ENCODE measurements at regions not wholly inside any gene's neighbourhood (a gene's known extent, or its start where the extent isn't known, plus 50 kb on each side); places are given as distances from the start of the nearest gene placed in this dataset.
A peak's percentile ranks its signal among the peaks of the same experiment; 100 is the strongest.
"Not testable (repeated sequence)": the region's sequence is repeated elsewhere in the genome, so short reads cannot be mapped to it uniquely, and the experiment has no call there.

- no peak for DNase-seq
These were observed 93.7 kb upstream of the SRSF6 start for GRCh38 chr20:43364001-43364400.

- DNase-seq: no peak
These were observed 94.2 kb upstream of the SRSF6 start for GRCh38 chr20:43363506-43363905.

DNA sequence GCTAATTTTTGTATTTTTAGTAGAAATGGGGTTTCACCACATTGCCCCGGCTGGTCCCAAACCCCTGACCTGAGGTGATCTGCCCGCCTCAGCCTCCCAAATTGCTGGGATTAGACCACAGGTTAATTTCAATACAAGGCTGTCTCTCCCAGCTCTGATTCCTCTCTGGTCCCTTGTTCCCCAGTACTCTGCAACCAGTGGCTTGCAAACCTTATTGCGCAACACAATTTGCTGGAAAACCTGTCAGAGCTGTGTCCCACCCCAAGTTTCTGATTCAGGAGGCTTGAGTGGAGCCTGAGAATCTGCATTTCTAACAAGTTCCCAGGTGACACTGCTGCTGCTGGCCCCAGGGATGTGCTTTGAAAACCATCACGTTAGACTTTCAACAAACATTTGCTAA, 96.2 kb upstream of the SRSF6 start:
- no peak for DNase-seq

DNA sequence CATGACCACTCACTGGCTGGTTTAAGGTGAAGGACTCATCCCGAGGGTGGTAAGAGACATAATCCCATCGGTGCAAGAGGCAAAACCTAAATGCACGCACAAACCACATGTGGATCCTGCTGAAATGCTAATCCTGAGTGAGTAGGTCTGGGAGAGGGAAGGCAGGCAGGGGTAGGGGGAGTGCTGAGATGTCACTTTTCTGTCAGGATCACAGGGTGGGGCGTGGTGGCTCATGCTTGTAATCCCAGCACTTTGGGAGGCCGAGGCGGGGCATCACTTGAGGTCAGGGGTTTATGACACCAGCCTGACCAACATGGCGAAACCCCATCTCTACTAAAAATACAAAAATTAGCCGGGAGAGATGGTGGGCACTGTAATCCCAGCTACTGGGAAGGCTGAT, 97.7 kb upstream of the SRSF6 start:
- no peak for DNase-seq

- DNase-seq: no peak
These were observed 98.9 kb upstream of the SRSF6 start for GRCh38 chr20:43358811-43359210.

DNA sequence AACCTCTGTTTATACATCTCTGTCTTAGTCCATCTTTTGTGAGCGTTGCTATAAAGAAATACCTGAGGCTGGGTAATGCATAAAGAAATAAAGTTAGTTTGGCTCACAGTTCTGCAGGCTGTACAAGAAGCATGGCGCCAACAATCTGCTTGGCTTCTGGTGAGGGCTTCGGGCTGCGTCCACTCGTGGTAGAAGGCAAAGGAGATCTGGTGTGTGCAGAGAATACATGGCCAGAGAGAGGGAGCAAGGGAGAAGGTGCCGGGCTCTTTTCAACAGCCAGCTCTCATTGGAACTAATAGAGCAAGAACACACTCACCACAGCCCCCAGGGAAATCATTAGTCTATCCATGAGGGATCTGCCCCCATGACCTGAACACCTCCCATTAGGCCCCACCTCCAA, 100.3 kb upstream of the SRSF6 start:
- DNase-seq: no peak

DNA sequence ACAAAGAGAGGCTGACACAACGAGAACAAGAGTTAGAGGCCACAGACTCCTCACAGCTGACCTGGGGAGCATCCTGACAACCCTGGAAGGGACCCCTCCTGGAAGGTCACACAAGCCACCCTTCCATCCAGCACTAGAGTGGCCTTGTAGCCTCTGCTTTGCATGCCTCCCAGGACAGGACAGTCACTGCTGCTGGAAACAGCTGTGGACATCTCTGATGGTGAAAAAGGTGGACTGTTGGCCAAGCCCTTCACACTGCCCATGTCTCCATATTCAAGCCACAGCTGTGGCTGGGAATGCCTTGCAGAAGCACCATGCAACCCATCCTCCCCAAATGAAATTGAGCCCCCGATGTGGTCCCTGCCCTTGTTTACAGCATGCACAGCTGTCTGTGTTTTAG, 102.1 kb upstream of the SRSF6 start:
- DNase-seq: no peak

DNA sequence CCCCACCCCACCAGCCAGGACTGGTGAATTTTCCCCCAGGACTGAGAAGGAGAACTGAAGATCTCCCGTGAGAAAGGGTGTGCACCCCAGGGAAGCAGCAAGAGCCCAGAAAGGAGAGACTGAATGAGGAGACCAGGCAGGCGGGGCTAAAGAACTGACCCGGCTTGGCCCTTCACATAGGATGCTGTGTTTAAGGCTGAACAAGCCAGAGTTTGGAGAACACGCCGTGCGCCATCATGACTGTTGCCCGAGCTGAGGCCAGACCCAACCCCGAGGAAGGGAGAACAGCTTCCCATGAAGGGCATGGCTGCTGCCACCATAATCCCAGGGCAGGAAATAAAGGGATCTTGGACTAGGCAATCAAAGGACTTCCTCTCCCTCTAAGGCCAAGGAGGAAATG, 104.7 kb upstream of the SRSF6 start:
- DNase-seq: no peak

GRCh38 chr20:43350694-43351093, 107.0 kb upstream of the SRSF6 start:
- not testable (repeated sequence) for DNase-seq

DNA sequence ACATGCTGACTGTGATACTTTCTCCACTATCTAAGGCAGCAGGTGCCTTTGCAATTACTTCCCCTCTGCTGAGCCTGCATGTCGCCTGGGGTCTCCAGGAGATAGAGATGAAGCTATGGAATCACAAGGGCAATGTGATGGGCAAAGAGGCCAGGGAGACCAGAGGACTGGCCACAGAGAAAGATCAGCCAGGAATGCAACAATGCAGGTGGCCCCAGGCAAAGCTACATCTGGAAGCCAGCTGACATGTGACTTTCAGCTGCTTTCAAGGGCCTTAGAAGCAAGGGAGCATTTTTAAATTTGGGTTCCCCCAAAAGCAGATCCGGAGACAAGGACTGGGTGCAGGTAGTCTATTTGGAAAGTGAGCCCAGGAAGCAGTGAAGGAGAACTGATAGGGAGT, 107.9 kb upstream of the SRSF6 start:
- no peak for DNase-seq

- DNase-seq: not testable (repeated sequence)
These were observed 109.9 kb upstream of the SRSF6 start for GRCh38 chr20:43347839-43348238.

GRCh38 chr20:43345676-43346075, 112.0 kb upstream of the SRSF6 start:
- no peak for DNase-seq

DNA sequence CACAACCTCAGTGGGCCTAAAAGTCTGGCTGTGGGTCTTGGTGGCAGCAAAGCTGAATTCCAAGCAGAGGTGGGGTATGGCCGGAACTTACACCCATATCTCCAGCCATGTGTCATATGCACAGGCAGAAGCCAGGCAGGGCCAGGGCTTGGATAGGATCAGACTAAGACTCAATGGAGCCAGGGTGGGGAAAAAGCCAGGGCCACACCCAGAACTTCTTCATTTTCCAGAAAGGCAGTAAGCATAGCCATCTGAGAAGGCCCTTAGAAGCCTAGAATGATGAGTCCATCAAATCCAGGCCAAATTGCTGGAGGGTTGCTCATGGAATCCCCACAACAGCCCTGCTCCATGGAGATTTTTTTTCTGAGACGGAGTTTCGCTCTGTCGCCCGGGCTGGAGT, 116.2 kb upstream of the SRSF6 start:
- no peak for DNase-seq

DNA sequence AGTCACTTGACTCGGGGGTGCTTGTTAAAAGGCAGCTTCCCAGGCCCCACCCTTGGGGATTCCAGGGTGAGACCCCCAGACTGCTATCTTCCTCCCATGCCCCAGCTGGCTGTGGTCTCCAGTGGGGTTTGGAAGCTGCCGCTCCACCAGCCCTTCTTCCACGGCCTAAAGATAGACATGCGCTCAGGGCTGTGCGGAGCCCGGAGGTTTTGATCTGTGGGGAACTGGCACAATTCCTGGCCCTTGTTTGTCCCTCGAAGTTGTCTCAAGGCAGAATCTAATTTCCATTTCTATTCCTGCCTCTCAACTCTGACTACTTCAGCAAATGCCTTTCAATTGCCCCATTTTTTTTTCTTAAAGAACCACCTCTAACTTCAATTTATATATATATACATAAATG, 120.7 kb upstream of the SRSF6 start:
- DNase-seq: no peak

DNA sequence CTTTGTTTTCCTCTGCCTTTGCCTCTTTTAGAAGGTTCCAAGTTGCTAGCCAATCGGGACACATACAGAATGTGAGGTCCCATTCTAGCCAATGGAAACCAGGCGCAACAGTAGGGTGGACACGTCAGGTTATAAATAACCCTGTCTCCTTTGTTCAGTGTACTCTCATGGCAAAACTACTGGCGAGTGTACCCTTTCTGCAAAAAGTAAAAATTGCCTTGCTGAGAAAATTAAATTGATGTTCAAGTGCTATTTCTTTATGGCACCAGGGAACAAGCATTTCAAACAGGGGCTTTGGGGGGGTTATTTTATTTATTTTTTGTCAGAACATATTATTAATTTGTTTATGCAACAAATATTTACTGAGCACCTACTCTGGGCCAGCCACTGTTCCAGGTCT, 123.6 kb upstream of the SRSF6 start:
- DNase-seq: no peak

- no peak for DNase-seq
These were observed 125.8 kb upstream of the SRSF6 start for GRCh38 chr20:43331906-43332305.

- no peak for DNase-seq
These were observed 129.0 kb upstream of the SRSF6 start for GRCh38 chr20:43328697-43329096.

- DNase-seq: not testable (repeated sequence)
These were observed 130.5 kb upstream of the SRSF6 start for GRCh38 chr20:43327234-43327633.

- DNase-seq: no peak
These were observed 131.8 kb upstream of the SRSF6 start for GRCh38 chr20:43325926-43326325.

DNA sequence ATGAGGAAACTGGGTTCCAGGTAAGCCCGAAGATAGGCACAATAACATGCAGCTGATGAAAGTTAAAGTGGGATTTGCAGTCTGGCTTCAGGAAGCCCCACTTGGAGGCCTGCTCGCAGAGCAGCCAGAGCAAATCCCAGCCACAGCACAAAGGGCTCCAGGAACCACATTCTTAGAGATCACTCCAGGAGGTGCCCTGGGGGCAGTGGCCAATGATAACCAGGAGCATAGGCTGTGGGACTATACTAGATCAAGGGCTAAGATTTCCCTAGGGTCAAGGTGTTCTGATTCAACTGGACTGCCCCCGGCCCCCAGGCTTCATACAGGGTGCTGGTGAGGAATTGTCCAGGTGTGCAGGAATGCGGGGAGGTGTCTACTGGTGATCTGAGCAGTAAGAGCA, 133.9 kb upstream of the PTPRT start:
- DNase-seq: no peak

DNA sequence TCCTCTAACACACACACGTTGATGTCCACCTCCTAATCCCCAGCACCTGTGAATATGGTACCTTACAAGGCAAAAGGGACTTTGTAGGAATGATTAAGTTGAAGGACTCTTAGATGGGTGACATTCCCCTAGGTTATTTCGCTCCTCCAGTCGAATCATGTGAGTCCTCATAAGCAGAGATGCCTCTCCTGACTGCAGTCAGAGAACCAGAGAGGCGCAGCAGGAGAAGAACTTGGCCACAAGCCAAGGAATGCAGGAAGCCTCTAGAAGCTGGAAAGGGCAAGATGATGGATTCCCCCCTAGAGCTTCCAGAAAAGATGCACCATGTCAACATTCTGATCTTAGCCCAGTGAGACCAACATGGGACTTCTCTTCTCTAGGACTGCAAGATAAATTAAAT, 133.1 kb upstream of the PTPRT start:
- peak in 1 of 2 experiments; percentile 9 for DNase-seq

DNA sequence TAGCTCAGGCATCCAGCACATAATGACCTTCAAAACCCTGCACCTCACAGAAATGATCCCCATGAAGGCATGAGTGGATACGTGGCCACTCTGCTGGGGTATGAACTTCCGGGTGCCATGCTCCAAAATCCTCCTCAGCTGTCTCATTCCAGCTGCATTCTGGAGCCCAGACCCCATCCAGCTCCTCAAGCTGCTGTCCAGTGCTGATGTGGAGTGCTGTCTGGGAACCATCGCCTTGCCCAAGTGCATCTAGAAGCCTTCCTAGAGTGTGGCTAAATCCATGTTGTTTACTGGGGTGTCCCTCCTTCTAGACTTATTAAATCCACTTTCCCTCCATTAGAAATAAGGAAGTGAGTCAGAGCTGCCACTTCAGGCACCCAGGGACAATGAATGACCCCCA, 130.8 kb upstream of the PTPRT start:
- no peak for DNase-seq

DNA sequence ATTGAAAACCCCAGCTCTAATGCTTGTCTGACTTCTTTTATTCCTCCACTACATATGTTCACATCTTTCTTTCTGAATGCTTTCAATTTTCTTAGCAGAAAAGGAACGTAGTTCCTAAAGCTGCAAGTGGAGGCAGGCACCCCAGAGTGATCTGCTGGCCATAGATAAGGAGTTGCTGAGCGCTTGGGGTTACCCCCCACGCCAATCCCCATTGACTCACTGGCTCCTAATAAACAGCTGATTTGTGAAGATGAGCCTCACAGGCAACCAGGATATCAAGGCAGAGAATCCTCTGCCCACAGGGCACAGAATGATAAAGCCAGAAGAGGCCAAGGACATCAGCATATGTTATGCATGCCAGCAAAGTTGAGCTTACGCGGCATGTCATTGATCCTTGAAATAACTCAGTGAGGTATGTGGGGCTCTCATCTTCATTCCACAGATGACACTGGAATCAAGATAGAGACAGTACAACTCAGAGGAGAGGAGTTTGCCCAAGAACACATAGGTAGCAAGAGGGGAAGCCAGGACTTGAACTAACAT, 129.1 kb upstream of the PTPRT start:
- no peak for DNase-seq

DNA sequence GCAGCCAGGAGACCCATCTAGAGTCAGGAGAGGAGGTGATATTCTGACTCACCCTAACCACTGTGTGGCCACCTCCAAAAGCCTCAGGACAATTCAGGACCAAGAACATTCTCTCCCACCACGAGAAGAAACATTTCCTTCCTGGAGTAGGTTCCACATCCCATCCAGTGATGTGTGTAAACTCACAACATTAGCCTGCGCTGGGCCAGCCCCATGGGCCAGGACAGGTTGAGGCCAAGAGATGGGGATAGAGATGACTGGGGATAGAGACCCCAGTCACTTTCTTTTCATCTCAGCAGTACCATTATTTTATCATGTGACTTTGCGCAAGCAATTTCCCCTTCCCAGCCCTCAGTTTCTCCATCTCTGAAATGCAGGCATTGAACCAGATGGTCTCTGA, 126.6 kb upstream of the PTPRT start:
- no peak for DNase-seq

DNA sequence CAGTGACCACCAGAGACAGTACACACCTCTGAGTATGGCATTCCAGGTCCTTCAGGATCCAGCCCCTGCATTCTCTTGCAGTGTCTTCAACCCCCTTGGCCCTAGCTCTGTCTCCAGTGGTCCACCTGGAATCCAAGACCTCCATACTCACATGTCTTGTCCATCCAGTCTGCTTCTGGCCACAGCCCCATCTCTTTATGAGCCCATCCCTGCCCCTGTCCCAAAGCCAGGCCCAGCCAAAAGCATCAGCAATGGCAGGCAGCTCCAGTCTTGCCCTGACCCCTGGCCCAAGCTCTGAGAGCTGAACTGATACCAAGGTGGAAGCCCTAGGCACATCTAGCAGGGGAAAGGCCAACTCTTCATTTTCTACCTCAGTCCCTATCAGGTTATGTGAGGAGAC, 119.6 kb upstream of the PTPRT start:
- DNase-seq: no peak

GRCh38 chr20:43306837-43307236, 117.1 kb upstream of the PTPRT start:
- DNase-seq: no peak
